IMR-90 (cell line): ENCODE measurements at regions not wholly inside any gene's neighbourhood (a gene's known extent, or its start where the extent isn't known, plus 50 kb on each side); places are given as distances from the start of the nearest gene placed in this dataset.
"Not testable (repeated sequence)": the region's sequence is repeated elsewhere in the genome, so short reads cannot be mapped to it uniquely, and the experiment has no call there.

ENCODE experiments used
- ATAC-seq: fragments of 200-7000 bp; cut with Tn5 transposase; 2 replicates; pipeline ENCODE4 v1.9.1; 2020; ENCODE audit warnings: low read depth, mild to moderate bottlenecking, moderate library complexity
- BruUV-seq: library from RNA; stranded (reverse); fragments of 400-500 nt; replicated peaks from 2 replicates; lab custom pipeline; 2021; lab: Mats Ljungman, UMichigan
- CTCF ChIA-PET: fragments of 300-600 bp; formaldehyde crosslinking; extraction: SDS; loops from one replicate; lab custom pipeline; 2021; ENCODE audit warnings: antibody characterized with exemption; lab: Yijun Ruan, JAX
- POLR2A ChIA-PET: fragments of 300-600 bp; sonication (Branson Sonifier 250); formaldehyde crosslinking; loops from one replicate; lab custom pipeline; 2022; ENCODE audit warnings: antibody characterized with exemption; ENCODE audit not compliant: unreplicated experiment; lab: Charles Lee
- DNase-seq: peaks from one replicate; pipeline ENCODE4 v3.0.0; 2013
- H2AFZ ChIP-seq: replicated peaks from 2 replicates; pipeline ENCODE3; 2013; ENCODE audit warnings: low read length, mild to moderate bottlenecking; ENCODE audit not compliant: poor library complexity
- H2AK5ac ChIP-seq: 2 replicates; pipeline ENCODE4 v1.6.1; 2013; ENCODE audit warnings: low read depth, low read length, inconsistent platforms
- H2AK9ac ChIP-seq: replicated peaks from 2 replicates; pipeline ENCODE3; 2013; ENCODE audit warnings: mild to moderate bottlenecking, low read depth, low read length, moderate library complexity; ENCODE audit not compliant: poor library complexity
- H2BK120ac ChIP-seq: 2 replicates; pipeline ENCODE4 v1.6.1; 2013; ENCODE audit warnings: low read depth, low read length, inconsistent platforms
- H2BK15ac ChIP-seq: 3 replicates; pipeline ENCODE4 v1.6.1; 2013; ENCODE audit warnings: low read depth, low read length, inconsistent platforms
- H2BK20ac ChIP-seq: 2 replicates; pipeline ENCODE4 v1.6.1; 2013; ENCODE audit warnings: low read depth, mild to moderate bottlenecking, inconsistent platforms, low read length, moderate library complexity
- H2BK5ac ChIP-seq: 2 replicates; pipeline ENCODE4 v1.6.1; 2013; ENCODE audit warnings: mild to moderate bottlenecking, low read depth, low read length, inconsistent platforms; ENCODE audit not compliant: poor library complexity, severe bottlenecking
- H3K14ac ChIP-seq: replicated peaks from 2 replicates; pipeline ENCODE4 v1.6.1; 2013; ENCODE audit warnings: low read depth, low read length, inconsistent platforms
- H3K18ac ChIP-seq: 2 replicates; pipeline ENCODE4 v1.6.1; 2013; ENCODE audit warnings: low read depth, low read length, control low read depth
- H3K23ac ChIP-seq: 2 replicates; pipeline ENCODE4 v1.6.1; 2013; ENCODE audit warnings: low read depth, low read length, inconsistent platforms
- H3K27ac ChIP-seq: 2 replicates; pipeline ENCODE4 v1.5.1; 2013; ENCODE audit warnings: mild to moderate bottlenecking, control low read depth, low read length; ENCODE audit not compliant: insufficient read depth
- H3K27me3 ChIP-seq: 2 replicates; pipeline ENCODE4 v1.6.1; 2013; ENCODE audit warnings: low read length; ENCODE audit not compliant: control insufficient read depth, insufficient read depth
- H3K36me3 ChIP-seq: 2 replicates; pipeline ENCODE4 v1.6.1; 2013; ENCODE audit warnings: low read length, mixed read lengths; ENCODE audit not compliant: control insufficient read depth, insufficient read depth
- H3K4ac ChIP-seq: 2 replicates; pipeline ENCODE4 v1.6.1; 2013; ENCODE audit warnings: low read depth, low read length, inconsistent platforms
- H3K4me1 ChIP-seq: 2 replicates; pipeline ENCODE4 v1.6.1; 2013; ENCODE audit warnings: low read length, mixed read lengths; ENCODE audit not compliant: control insufficient read depth, insufficient read depth
- H3K4me2 ChIP-seq: 2 replicates; pipeline ENCODE4 v1.6.1; 2013; ENCODE audit warnings: low read depth, mild to moderate bottlenecking, control low read depth, low read length, moderate library complexity
- H3K4me3 ChIP-seq: 2 replicates; pipeline ENCODE4 v1.5.1; 2013; ENCODE audit warnings: low read depth, mild to moderate bottlenecking, control low read depth, low read length, moderate library complexity; ENCODE audit not compliant: insufficient read depth
- H3K56ac ChIP-seq: 2 replicates; pipeline ENCODE4 v1.6.1; 2013; ENCODE audit warnings: low read length, inconsistent platforms; ENCODE audit not compliant: insufficient read depth; ENCODE audit errors: extremely low read depth
- H3K79me1 ChIP-seq, 2 experiments: 2 replicates each; pipeline ENCODE4 v1.6.1; 2013; ENCODE audit warnings: low read length in 2 of 2, inconsistent platforms in 1 of 2, low read depth in 1 of 2
- H3K9ac ChIP-seq: 2 replicates; pipeline ENCODE4 v1.6.1; 2013; ENCODE audit warnings: low read depth, low read length, control low read depth
- H3K9me1 ChIP-seq: 2 replicates; pipeline ENCODE4 v1.6.1; 2013; ENCODE audit warnings: low read length, inconsistent platforms; ENCODE audit not compliant: insufficient read depth
- H3K9me3 ChIP-seq: 2 replicates; pipeline ENCODE4 v1.6.1; 2013; ENCODE audit warnings: low read length; ENCODE audit not compliant: control insufficient read depth, insufficient read depth
- H4K20me1 ChIP-seq: 2 replicates; pipeline ENCODE4 v1.6.1; 2013; ENCODE audit warnings: low read length, inconsistent platforms; ENCODE audit not compliant: insufficient read depth
- H4K5ac ChIP-seq: 2 replicates; pipeline ENCODE4 v1.6.1; 2013; ENCODE audit warnings: mild to moderate bottlenecking, low read depth, low read length, control low read depth
- H4K8ac ChIP-seq, 2 experiments: 2 replicates each; pipeline ENCODE4 v1.6.1; 2013; ENCODE audit warnings: low read depth in 2 of 2, low read length in 2 of 2, control low read depth in 1 of 2, inconsistent platforms in 1 of 2
- H4K91ac ChIP-seq: 2 replicates; pipeline ENCODE4 v1.6.1; 2013; ENCODE audit warnings: low read depth, low read length, inconsistent platforms; ENCODE audit not compliant: insufficient read depth
- CHD1 ChIP-seq: IDR thresholded peaks from 2 replicates; pipeline ENCODE4 v1.6.1; 2012; ENCODE audit warnings: low read depth, low read length, improper control_type of control experiment
- ELK1 ChIP-seq: fragments of 150-350 bp; IDR thresholded peaks from 2 replicates; pipeline ENCODE4 v1.6.1; 2016; ENCODE audit warnings: low read depth, mild to moderate bottlenecking, low read length, moderate library complexity, borderline replicate concordance
- FOS ChIP-seq: fragments of 150-350 bp; IDR thresholded peaks from 2 replicates; pipeline ENCODE4 v1.6.1; 2016; ENCODE audit warnings: low read depth, low read length
- NFE2L2 ChIP-seq: fragments of 150-350 bp; IDR thresholded peaks from 2 replicates; pipeline ENCODE4 v1.6.1; 2016; ENCODE audit warnings: low read depth, mild to moderate bottlenecking, low read length
- POLR2A ChIP-seq: IDR thresholded peaks from 2 replicates; pipeline ENCODE4 v1.6.1; 2012; ENCODE audit warnings: mild to moderate bottlenecking, low read depth, low read length
- RCOR1 ChIP-seq: IDR thresholded peaks from 2 replicates; pipeline ENCODE4 v1.6.1; 2012; ENCODE audit warnings: mild to moderate bottlenecking, low read length, improper control_type of control experiment; ENCODE audit not compliant: insufficient replicate concordance
- SMC3 ChIP-seq: fragments of 150-350 bp; IDR thresholded peaks from 2 replicates; pipeline ENCODE4 v1.6.1; 2016; ENCODE audit warnings: low read depth, mild to moderate bottlenecking, antibody characterized with exemption, low read length, moderate library complexity
- WGBS, 2 experiments: methylation state at CpG; one replicate each; pipeline versions ENCODE4 v1.1.5 to v1.1.7; 2013; ENCODE audit warnings: missing lambda C conversion rate in 2 of 2; ENCODE audit not compliant: insufficient read length in 1 of 2; ENCODE audit errors: extremely low coverage in 2 of 2; 5-methylcytosine and 5-hydroxymethylcytosine counted together
- dilution Hi-C: fragments of 300-500 bp; cut with HindIII; formaldehyde crosslinking; loops from one replicate; pipeline ENCODE4 v1.14.3; 2018; ENCODE audit warnings: low sequenced_read_pairs; ENCODE audit not compliant: unreplicated experiment
- in situ Hi-C: fragments of 300-500 bp; cut with MboI; formaldehyde crosslinking; loops from 3 replicates; pipeline ENCODE4 v1.14.3; 2019; ENCODE audit warnings: low sequenced_read_pairs, inconsistent platforms, mixed read lengths
- intact Hi-C: fragments of 100-400 bp; cut with micrococcal nuclease; formaldehyde crosslinking; loops from 2 replicates; pipeline ENCODE4 v1.10.0; 2022

GRCh38 chr3:164723396-164723795 is 354.9 kb downstream of the SI start:
- no peak overlapping the region for H3K9ac ChIP-seq
- H3K14ac ChIP-seq = no peak overlapping the region
- H4K5ac ChIP-seq = no peak overlapping the region
- H2BK20ac ChIP-seq = no peak overlapping the region
- no TSS peak for BruUV-seq
- no peaks in the 10 kb centered on the region for H3K36me3 ChIP-seq
- in situ Hi-C loops (no loop called here), dilution Hi-C loops (no loop called here), intact Hi-C loops (no loop called here)
- H2BK120ac ChIP-seq = no peak overlapping the region
- ChIA-PET CTCF (no interaction called here), POLR2A (no interaction called here)
- no peak overlapping the region for H2AFZ ChIP-seq
- no CpG with 5 or more reads among the region's 4 CpGs for WGBS, 2 experiments
- H3K27me3 ChIP-seq = no peaks in the 10 kb centered on the region
- H3K79me1 ChIP-seq = no peaks in the 10 kb centered on the region
- no peak overlapping the region for H2BK15ac ChIP-seq
- no peak overlapping the region for H2AK5ac ChIP-seq
- H3K27ac ChIP-seq = no peak overlapping the region
- no peak overlapping the region for H2AK9ac ChIP-seq
- H3K9me1 ChIP-seq = no peaks in the 10 kb centered on the region
- no peak overlapping the region for H3K4ac ChIP-seq
- no peak overlapping the region for H3K18ac ChIP-seq
- ATAC-seq = no peak
- H3K56ac ChIP-seq = no peak overlapping the region
- no peak for TF ChIP-seq CHD1
- no peak for TF ChIP-seq SMC3
- no peak for TF ChIP-seq NFE2L2
- TF ChIP-seq FOS = no peak
- TF ChIP-seq POLR2A = no peak
- no peak for TF ChIP-seq RCOR1
- no peak for TF ChIP-seq ELK1
- no peak overlapping the region for H4K8ac ChIP-seq
- H2BK5ac ChIP-seq = no peak overlapping the region
- no peak overlapping the region for H3K23ac ChIP-seq
- no peak for DNase-seq
- no peak overlapping the region for H3K4me2 ChIP-seq
- no peaks in the 10 kb centered on the region for H3K4me1 ChIP-seq
- peaks cover 15% of the 10 kb centered on the region for H3K9me3 ChIP-seq
- no peak overlapping the region for H4K91ac ChIP-seq
- no peak overlapping the region for H3K4me3 ChIP-seq
- no peaks in the 10 kb centered on the region for H4K20me1 ChIP-seq

GRCh38 chr3:164702808-164703207 is 375.5 kb downstream of the SI start:
- H3K4ac ChIP-seq, H4K8ac ChIP-seq, H2AK9ac ChIP-seq, H4K5ac ChIP-seq, ATAC-seq, dilution Hi-C loops, H2BK20ac ChIP-seq, H3K23ac ChIP-seq, H2BK15ac ChIP-seq, H3K27ac ChIP-seq, H2BK5ac ChIP-seq, POLR2A ChIA-PET, H4K20me1 ChIP-seq, H3K18ac ChIP-seq, H3K79me1 ChIP-seq, H3K4me1 ChIP-seq, H3K9me1 ChIP-seq, H3K9me3 ChIP-seq, H2AFZ ChIP-seq, BruUV-seq, H2BK120ac ChIP-seq, H2AK5ac ChIP-seq, H3K14ac ChIP-seq, H3K9ac ChIP-seq, in situ Hi-C loops, H3K4me2 ChIP-seq, DNase-seq, intact Hi-C loops, H3K36me3 ChIP-seq, H3K56ac ChIP-seq, H3K4me3 ChIP-seq, H3K27me3 ChIP-seq, CTCF ChIA-PET, H4K91ac ChIP-seq: not testable (repeated sequence)
- no CpG with 5 or more reads among the region's 13 CpGs for WGBS, 2 experiments
